Peyer's patch (tissue), 4 donors: ENCODE measurements at regions not wholly inside any gene's neighbourhood (a gene's known extent, or its start where the extent isn't known, plus 50 kb on each side); places are given as distances from the start of the nearest gene placed in this dataset.

ENCODE experiments used
- DNase-seq, 3 donors: peaks; one replicate each; pipeline ENCODE4 v3.0.0-alpha.2; 2017 to 2019
- H3K27ac ChIP-seq, 4 donors: fragments of 200-600 bp; sonication (generic); one replicate each; pipeline ENCODE4 v1.5.1; 2016 to 2019
- H3K27me3 ChIP-seq, 2 donors: fragments of 200-600 bp; sonication (generic); one replicate each; pipeline ENCODE4 v1.5.1; 2019
- H3K36me3 ChIP-seq, 3 donors: fragments of 200-600 bp; sonication (generic); one replicate each; pipeline ENCODE4 v1.5.1; 2016 to 2019
- H3K4me1 ChIP-seq, 4 donors: fragments of 200-600 bp; sonication (generic); one replicate each; pipeline ENCODE4 v1.5.1; 2016 to 2019
- H3K4me3 ChIP-seq, 4 donors: fragments of 200-600 bp; sonication (generic); 1 replicate in 3 of 4; 2 replicates in 1 of 4; pipeline ENCODE4 v1.5.1; 2016 to 2019; ENCODE audit warnings: mild to moderate bottlenecking in 1 of 4
- H3K9me3 ChIP-seq, 4 donors: fragments of 200-600 bp; sonication (generic); one replicate each; pipeline ENCODE4 v1.5.1; 2016 to 2019; ENCODE audit warnings: mild to moderate bottlenecking in 1 of 4
- CTCF ChIP-seq, 6 experiments: fragments of 450-650 bp in 4 of 6; fragments of 200-600 bp in 2 of 6; sonication (generic) in 1 of 6; IDR thresholded peaks; one replicate each; pipeline ENCODE4 v1.5.1; 2017 to 2019; ENCODE audit warnings: antibody characterized with exemption in 6 of 6, mild to moderate bottlenecking in 3 of 6, moderate library complexity in 1 of 6
- POLR2A ChIP-seq, 2 donors: fragments of 450-650 bp; IDR thresholded peaks; one replicate each; pipeline ENCODE4 v1.5.1; 2017; ENCODE audit warnings: antibody characterized with exemption in 2 of 2, mild to moderate bottlenecking in 2 of 2, moderate library complexity in 2 of 2

- no peaks in the 10 kb centered on the region for H3K27me3 ChIP-seq
- DNase-seq: no peak
- no peaks in the 10 kb centered on the region for H3K36me3 ChIP-seq
- H3K4me1 ChIP-seq: peaks cover 0 to 5% (median 0%) of the 10 kb centered on the region in 4 donors
- no peaks in the 10 kb centered on the region for H3K9me3 ChIP-seq
- no peak overlapping the region for H3K27ac ChIP-seq
- TF ChIP-seq POLR2A (IDR thresholded peaks at IDR 0.05): no peak
- TF ChIP-seq CTCF (IDR thresholded peaks at IDR 0.05): no peak
- H3K4me3 ChIP-seq: no peak overlapping the region
Measured at GRCh38 chr6:109237986-109238329, 142.7 kb downstream of the CEP57L1 start.

- DNase-seq: no peak
- Histone ChIP-seq H3K4me3 (no peak overlapping the region), H3K27ac (peak overlapping the region in 2 of 4 donors; percentile 23 to 46), H3K36me3 (no peaks in the 10 kb centered on the region), H3K4me1 (peaks cover 0 to 5% (median 0%) of the 10 kb centered on the region in 4 donors), H3K27me3 (no peaks in the 10 kb centered on the region), H3K9me3 (no peaks in the 10 kb centered on the region)
- TF ChIP-seq CTCF (IDR thresholded peaks at IDR 0.05) (no peak), POLR2A (IDR thresholded peaks at IDR 0.05) (no peak)
Measured at GRCh38 chr6:109237077-109237985, 142.0 kb downstream of the CEP57L1 start.

GRCh38 chr6:109236115-109237076 lies 141.1 kb downstream of the CEP57L1 start:
- H3K27me3 ChIP-seq: no peaks in the 10 kb centered on the region
- TF ChIP-seq POLR2A (IDR thresholded peaks at IDR 0.05) (no peak), CTCF (IDR thresholded peaks at IDR 0.05) (peak in 3 of 6 experiments; percentile 60 to 71 (median 70))
- H3K4me3 ChIP-seq: no peak overlapping the region
- H3K27ac ChIP-seq: peak overlapping the region in 2 of 4 donors; percentile 23 to 46
- peaks cover 0 to 10% (median 0%) of the 10 kb centered on the region in 4 donors for H3K4me1 ChIP-seq
- no peaks in the 10 kb centered on the region for H3K9me3 ChIP-seq
- H3K36me3 ChIP-seq: no peaks in the 10 kb centered on the region
- DNase-seq: peak in 2 of 3 donors; percentile 79

GRCh38 chr6:109235481-109236038 lies 140.3 kb downstream of the CEP57L1 start:
- peak overlapping the region in 1 of 4 donors; percentile 23 for H3K27ac ChIP-seq
- no peak overlapping the region for H3K4me3 ChIP-seq
- no peaks in the 10 kb centered on the region for H3K27me3 ChIP-seq
- peaks cover 0 to 13% (median 0%) of the 10 kb centered on the region in 4 donors for H3K4me1 ChIP-seq
- no peak for TF ChIP-seq POLR2A (IDR thresholded peaks at IDR 0.05)
- TF ChIP-seq CTCF (IDR thresholded peaks at IDR 0.05): no peak
- H3K36me3 ChIP-seq: no peaks in the 10 kb centered on the region
- no peak for DNase-seq
- no peaks in the 10 kb centered on the region for H3K9me3 ChIP-seq

GRCh38 chr6:109230453-109230852 lies 135.1 kb downstream of the CEP57L1 start:
- DNase-seq: peak in 2 of 3 donors; percentile 78 to 82
- Histone ChIP-seq H3K27ac (peak overlapping the region in 3 of 4 donors; percentile 64 to 95 (median 85)), H3K4me1 (peaks cover 0 to 18% (median 2%) of the 10 kb centered on the region in 4 donors), H3K36me3 (no peaks in the 10 kb centered on the region), H3K27me3 (no peaks in the 10 kb centered on the region), H3K4me3 (no peak overlapping the region), H3K9me3 (no peaks in the 10 kb centered on the region)
- TF ChIP-seq POLR2A (IDR thresholded peaks at IDR 0.05): peak in 1 of 2 donors; percentile 20
- no peak for TF ChIP-seq CTCF (IDR thresholded peaks at IDR 0.05)
